GM12872 (cell line): ENCODE measurements at regions not wholly inside any gene's neighbourhood (a gene's known extent, or its start where the extent isn't known, plus 50 kb on each side); places are given as distances from the start of the nearest gene placed in this dataset.

ENCODE experiments used
- CTCF ChIP-seq: IDR thresholded peaks from 3 replicates; pipeline ENCODE4 v1.5.1; 2011; ENCODE audit warnings: low read depth, mild to moderate bottlenecking, low read length, moderate library complexity; ENCODE audit not compliant: insufficient read depth

DNA sequence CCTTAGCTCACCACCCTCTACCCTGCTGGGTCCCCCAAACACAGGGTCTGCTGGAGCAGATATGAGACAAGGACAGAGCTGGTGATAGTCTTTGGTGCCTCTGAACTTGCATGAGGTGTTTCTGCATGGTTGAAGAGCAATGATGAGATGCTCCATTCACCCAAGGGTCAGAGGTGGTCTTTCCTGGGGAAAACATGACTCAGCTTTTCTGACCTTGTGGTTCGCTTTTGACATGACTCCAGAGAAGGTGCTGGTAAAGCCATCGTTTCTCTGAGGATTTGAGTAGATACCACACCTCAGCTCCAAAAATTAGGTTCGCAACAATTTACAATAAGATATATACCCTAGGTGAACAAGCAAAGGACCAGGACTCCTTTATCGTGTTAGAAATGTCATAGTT is 304.8 kb downstream of the DHX35 start:
- no peak for TF ChIP-seq CTCF

DNA sequence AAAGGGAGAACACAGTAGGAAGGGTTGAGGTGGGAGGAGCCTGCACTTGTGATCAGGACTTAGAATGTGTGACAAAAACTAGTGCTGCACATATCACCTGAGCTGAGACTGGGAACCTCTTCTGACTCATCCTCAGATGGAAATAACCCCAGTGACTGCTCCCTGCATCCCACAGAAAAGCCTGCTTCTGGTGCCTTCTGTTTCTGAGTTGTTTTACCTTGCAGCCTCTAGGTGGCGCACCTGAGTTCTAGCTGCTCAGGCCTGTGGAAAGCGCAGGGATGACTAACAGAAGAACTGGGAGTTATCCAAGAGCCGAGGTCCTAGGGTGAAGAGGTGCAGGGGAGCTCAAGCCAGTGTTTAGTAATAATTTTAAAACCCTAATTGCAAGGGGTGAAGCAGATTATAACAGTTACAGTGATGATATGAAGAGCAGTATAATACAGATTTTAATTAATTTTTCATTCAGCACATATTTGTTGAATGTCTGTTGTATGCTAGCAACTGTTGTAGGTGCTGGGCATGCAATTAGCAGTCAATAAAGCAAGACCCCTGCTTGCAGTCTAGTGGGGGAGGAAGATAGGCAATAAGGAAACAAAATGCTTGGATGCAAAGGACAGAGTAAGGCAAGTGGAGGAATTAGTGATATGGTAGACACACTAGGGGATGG is 302.5 kb downstream of the DHX35 start:
- peak; percentile 92 for TF ChIP-seq CTCF

GRCh38 chr20:39263076-39263475 is 300.9 kb downstream of the DHX35 start:
- no peak for TF ChIP-seq CTCF

- TF ChIP-seq CTCF, result no peak
These were observed 297.7 kb downstream of the DHX35 start for GRCh38 chr20:39259808-39260207.

- TF ChIP-seq CTCF, result no peak
These were observed 297.1 kb downstream of the DHX35 start for GRCh38 chr20:39259010-39259803.

DNA sequence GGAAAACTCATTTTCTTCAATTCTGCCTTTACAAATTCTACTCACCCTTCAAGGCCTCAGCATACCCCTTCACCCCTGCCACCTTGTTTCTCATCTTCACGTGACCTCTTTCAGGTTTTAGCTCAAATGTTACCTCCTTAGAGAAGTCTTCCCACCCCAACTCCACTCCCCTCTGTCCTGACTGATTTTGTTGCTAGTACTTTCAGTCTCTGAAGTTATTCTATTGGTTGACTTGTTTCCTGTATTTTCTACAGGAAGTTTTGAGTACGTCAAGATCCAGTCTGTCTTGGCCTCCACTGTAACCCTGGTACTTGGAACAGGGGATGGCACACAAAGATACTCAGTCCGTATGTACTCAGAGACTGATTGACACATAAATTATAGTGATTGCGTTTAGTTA is 296.1 kb downstream of the DHX35 start:
- TF ChIP-seq CTCF, result no peak

DNA sequence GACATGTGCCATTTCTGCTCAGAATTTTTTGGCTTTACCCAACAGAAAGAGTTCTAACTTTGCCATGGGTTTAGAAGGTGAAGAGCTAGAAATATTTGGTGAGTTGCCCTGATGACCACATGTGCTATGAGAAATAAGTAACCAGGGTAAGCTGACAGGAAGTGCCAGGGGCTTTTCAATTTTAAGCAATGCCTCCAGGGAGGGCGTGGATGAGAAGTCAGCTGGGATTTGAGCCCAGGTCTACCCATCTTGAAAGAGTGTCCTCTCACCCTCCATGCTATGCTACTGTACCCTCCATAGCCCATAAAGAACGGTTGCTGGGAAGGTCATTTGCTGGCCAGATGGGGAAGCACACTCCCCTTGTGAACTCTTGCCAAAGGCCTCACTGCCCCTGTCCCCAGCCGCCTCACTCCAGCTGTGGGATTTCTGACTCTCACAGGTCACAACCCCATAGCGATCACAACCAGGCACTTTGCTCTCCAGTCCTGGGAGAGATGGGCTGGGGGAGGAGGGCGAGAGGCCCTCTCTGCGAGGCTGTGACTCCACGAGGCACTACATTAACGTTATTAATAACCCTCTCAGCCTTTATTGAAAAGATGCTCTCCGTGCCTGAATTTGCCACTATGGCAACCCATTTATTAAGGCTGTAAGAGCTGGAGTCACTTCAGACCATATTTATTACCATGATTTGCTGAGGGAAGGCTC is 291.1 kb downstream of the DHX35 start:
- no peak for TF ChIP-seq CTCF
